KMS-11 (cell line): ENCODE measurements at regions not wholly inside any gene's neighbourhood (a gene's known extent, or its start where the extent isn't known, plus 50 kb on each side); places are given as distances from the start of the nearest gene placed in this dataset.

Experiments
- H2AFZ ChIP-seq: fragments of 200-600 bp; sonication (generic); 2 replicates; pipeline ENCODE4 v1.6.1; 2016; ENCODE audit warnings: antibody characterized with exemption, mixed run types, low read depth
- H3K27ac ChIP-seq: fragments of 200-600 bp; sonication (generic); 2 replicates; pipeline ENCODE4 v1.6.1; 2016; ENCODE audit warnings: mild to moderate bottlenecking, mixed run types
- H3K27me3 ChIP-seq: fragments of 200-600 bp; sonication (generic); 2 replicates; pipeline ENCODE4 v1.6.1; 2017; ENCODE audit warnings: mild to moderate bottlenecking, low read depth, mixed run types, moderate library complexity; ENCODE audit not compliant: insufficient read depth
- H3K36me3 ChIP-seq: fragments of 200-600 bp; sonication (generic); 2 replicates; pipeline ENCODE4 v1.6.1; 2017; ENCODE audit warnings: mild to moderate bottlenecking, mixed run types; ENCODE audit not compliant: insufficient read depth
- H3K4me1 ChIP-seq: fragments of 200-600 bp; sonication (generic); 2 replicates; pipeline ENCODE4 v1.6.1; 2016; ENCODE audit warnings: mild to moderate bottlenecking, low read depth, mixed run types; ENCODE audit not compliant: poor library complexity, severe bottlenecking
- H3K4me2 ChIP-seq: fragments of 200-600 bp; sonication (generic); 2 replicates; pipeline ENCODE4 v1.7.0; 2016; ENCODE audit warnings: mild to moderate bottlenecking, mixed run types
- H3K4me3 ChIP-seq: fragments of 200-600 bp; sonication (generic); IDR thresholded peaks from 2 replicates; pipeline ENCODE4 v1.6.1; 2017; ENCODE audit warnings: low read depth, low read length, mixed read lengths; ENCODE audit not compliant: insufficient read depth
- H3K79me2 ChIP-seq: fragments of 200-600 bp; sonication (generic); 2 replicates; pipeline ENCODE4 v1.6.1; 2016; ENCODE audit warnings: low read depth, mixed run types; ENCODE audit not compliant: insufficient read depth
- H3K9ac ChIP-seq: fragments of 200-600 bp; sonication (generic); 2 replicates; pipeline ENCODE4 v1.6.1; 2016; ENCODE audit warnings: mild to moderate bottlenecking, mixed run types
- H4K20me1 ChIP-seq: fragments of 200-600 bp; sonication (generic); 2 replicates; pipeline ENCODE4 v1.6.1; 2016; ENCODE audit warnings: mild to moderate bottlenecking, mixed run types; ENCODE audit not compliant: insufficient read depth
- TF ChIP-seq, protein P1 (sequence below): fragments of 200-600 bp; sonication (generic); conservative IDR thresholded peaks from 2 replicates; pipeline ENCODE4 v1.6.1; 2017; ENCODE audit warnings: low read depth, mild to moderate bottlenecking, antibody characterized with exemption, low read length, moderate library complexity, mixed read lengths

GRCh38 chr2:147439986-147440385 lies 404.8 kb upstream of the ACVR2A start:
- Histone ChIP-seq H4K20me1 (no peaks in the 10 kb centered on the region), H3K4me2 (no peak overlapping the region), H3K9ac (no peak overlapping the region), H3K4me3 (no peak overlapping the region), H2AFZ (no peak overlapping the region), H3K79me2 (no peaks in the 10 kb centered on the region), H3K27me3 (no peaks in the 10 kb centered on the region), H3K4me1 (no peaks in the 10 kb centered on the region), H3K36me3 (no peaks in the 10 kb centered on the region), H3K27ac (no peak overlapping the region)
- TF ChIP-seq, protein P1, sequence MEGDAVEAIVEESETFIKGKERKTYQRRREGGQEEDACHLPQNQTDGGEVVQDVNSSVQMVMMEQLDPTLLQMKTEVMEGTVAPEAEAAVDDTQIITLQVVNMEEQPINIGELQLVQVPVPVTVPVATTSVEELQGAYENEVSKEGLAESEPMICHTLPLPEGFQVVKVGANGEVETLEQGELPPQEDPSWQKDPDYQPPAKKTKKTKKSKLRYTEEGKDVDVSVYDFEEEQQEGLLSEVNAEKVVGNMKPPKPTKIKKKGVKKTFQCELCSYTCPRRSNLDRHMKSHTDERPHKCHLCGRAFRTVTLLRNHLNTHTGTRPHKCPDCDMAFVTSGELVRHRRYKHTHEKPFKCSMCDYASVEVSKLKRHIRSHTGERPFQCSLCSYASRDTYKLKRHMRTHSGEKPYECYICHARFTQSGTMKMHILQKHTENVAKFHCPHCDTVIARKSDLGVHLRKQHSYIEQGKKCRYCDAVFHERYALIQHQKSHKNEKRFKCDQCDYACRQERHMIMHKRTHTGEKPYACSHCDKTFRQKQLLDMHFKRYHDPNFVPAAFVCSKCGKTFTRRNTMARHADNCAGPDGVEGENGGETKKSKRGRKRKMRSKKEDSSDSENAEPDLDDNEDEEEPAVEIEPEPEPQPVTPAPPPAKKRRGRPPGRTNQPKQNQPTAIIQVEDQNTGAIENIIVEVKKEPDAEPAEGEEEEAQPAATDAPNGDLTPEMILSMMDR: no peak

GRCh38 chr2:147438882-147439281 lies 405.9 kb upstream of the ACVR2A start:
- H3K79me2 ChIP-seq: no peaks in the 10 kb centered on the region
- TF ChIP-seq, protein P1: no peak
- no peak overlapping the region for H3K9ac ChIP-seq

GRCh38 chr2:147433822-147434221 lies 411.0 kb upstream of the ACVR2A start:
- Histone ChIP-seq H2AFZ (no peak overlapping the region), H3K79me2 (no peaks in the 10 kb centered on the region), H3K36me3 (no peaks in the 10 kb centered on the region), H3K9ac (no peak overlapping the region), H3K4me1 (no peaks in the 10 kb centered on the region), H4K20me1 (no peaks in the 10 kb centered on the region), H3K27me3 (no peaks in the 10 kb centered on the region), H3K4me2 (no peak overlapping the region), H3K27ac (no peak overlapping the region), H3K4me3 (no peak overlapping the region)
- TF ChIP-seq, protein P1: no peak

More at GRCh38 chr2:147438882-147439281, 405.9 kb upstream of the ACVR2A start:
- Histone ChIP-seq H3K4me3 (no peak overlapping the region), H3K4me1 (no peaks in the 10 kb centered on the region), H3K27ac (no peak overlapping the region), H3K27me3 (no peaks in the 10 kb centered on the region), H4K20me1 (no peaks in the 10 kb centered on the region), H3K36me3 (no peaks in the 10 kb centered on the region), H3K4me2 (no peak overlapping the region), H2AFZ (no peak overlapping the region)

DNA sequence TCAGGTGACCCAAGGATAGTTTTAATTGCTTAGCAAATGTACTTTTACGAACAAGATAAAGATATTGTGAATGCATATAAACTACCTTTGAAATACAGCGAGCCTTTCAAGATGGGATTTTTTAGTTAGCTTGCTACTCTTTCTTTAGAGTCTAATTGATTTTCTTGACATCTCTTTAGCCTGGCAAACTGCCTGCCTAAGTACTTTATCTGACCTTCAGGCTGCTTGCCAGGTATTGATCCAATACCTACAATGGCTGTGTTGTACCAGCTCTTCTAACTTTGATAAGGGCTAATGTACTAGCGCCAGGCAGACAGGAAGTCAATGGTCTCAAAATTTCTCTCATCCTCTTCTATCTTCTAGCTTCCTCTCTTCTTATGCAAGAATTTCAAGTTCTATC lies 414.4 kb upstream of the ACVR2A start:
- H3K4me1 ChIP-seq: no peaks in the 10 kb centered on the region
- H4K20me1 ChIP-seq: no peaks in the 10 kb centered on the region
- TF ChIP-seq, protein P1: no peak
- no peak overlapping the region for H2AFZ ChIP-seq
- no peak overlapping the region for H3K4me2 ChIP-seq
- H3K79me2 ChIP-seq: no peaks in the 10 kb centered on the region
- H3K27ac ChIP-seq: no peak overlapping the region
- no peaks in the 10 kb centered on the region for H3K27me3 ChIP-seq
- no peaks in the 10 kb centered on the region for H3K36me3 ChIP-seq
- H3K9ac ChIP-seq: no peak overlapping the region
- H3K4me3 ChIP-seq: no peak overlapping the region
